HL-60 (cell line): ENCODE measurements at regions not wholly inside any gene's neighbourhood (a gene's known extent, or its start where the extent isn't known, plus 50 kb on each side); places are given as distances from the start of the nearest gene placed in this dataset.

Source experiments
- DNase-seq, 2 experiments: peaks; one replicate each; pipeline ENCODE4 v3.0.0-alpha.2; 2010 to 2020; ENCODE audit warnings: low read depth in 1 of 2, low spot score in 1 of 2
- H3K27ac ChIP-seq: fragments of 250-450 bp; sonication (Bioruptor Pico); replicated peaks from 2 replicates; pipeline ENCODE4 v1.5.1; 2020; ENCODE audit warnings: mild to moderate bottlenecking, moderate library complexity
- H3K27me3 ChIP-seq: fragments of 250-450 bp; sonication (Bioruptor Pico); 2 replicates; pipeline ENCODE4 v1.5.1; 2021; ENCODE audit warnings: mild to moderate bottlenecking, moderate library complexity; ENCODE audit not compliant: insufficient read depth, poor library complexity, severe bottlenecking
- H3K4me3 ChIP-seq: replicated peaks from 2 replicates; pipeline ENCODE4 v1.5.1; 2011; ENCODE audit warnings: mild to moderate bottlenecking, control low read depth, low read length; ENCODE audit not compliant: insufficient read depth
- CTCF ChIP-seq: IDR thresholded peaks from one replicate; pipeline ENCODE4 v1.5.1; 2011; ENCODE audit warnings: low read length, control low read depth, inconsistent platforms; ENCODE audit not compliant: insufficient read depth
- GABPA ChIP-seq: IDR thresholded peaks from 2 replicates; pipeline ENCODE4 v1.6.1; 2012; ENCODE audit warnings: low read depth
- POLR2AphosphoS5 ChIP-seq: IDR thresholded peaks from 2 replicates; pipeline ENCODE4 v1.6.1; 2012; ENCODE audit warnings: low read depth
- SPI1 ChIP-seq: IDR thresholded peaks from 2 replicates; pipeline ENCODE4 v1.6.1; 2012; ENCODE audit warnings: low read depth, mild to moderate bottlenecking, borderline replicate concordance
- TF ChIP-seq, protein P1 (sequence below): IDR thresholded peaks from 2 replicates; pipeline ENCODE4 v1.6.1; 2012; ENCODE audit warnings: low read depth; ENCODE audit not compliant: insufficient replicate concordance

DNA sequence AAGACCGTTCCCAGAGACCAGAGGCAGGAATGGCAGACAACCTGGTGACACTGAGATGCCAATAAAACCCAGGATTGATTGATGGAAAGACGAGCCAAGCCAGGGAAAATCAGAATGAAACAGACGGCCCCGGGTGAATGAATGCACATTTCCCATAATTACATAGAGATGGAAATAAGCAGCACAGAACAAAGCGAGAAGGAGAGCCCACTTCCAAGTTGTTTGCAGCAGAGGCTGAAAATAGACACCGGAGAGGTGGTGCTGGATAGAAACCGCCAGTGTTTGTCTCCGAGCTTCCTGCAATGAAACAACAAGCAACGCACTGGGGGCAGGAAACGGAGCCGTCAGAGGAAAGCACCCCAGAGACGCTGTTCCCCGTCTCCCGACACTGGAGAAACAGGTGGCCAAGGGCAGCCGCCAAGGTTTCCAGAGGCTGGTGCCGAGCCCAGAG lies 406.8 kb downstream of the SHANK2 start:
- no peaks in the 10 kb centered on the region for H3K27me3 ChIP-seq
- DNase-seq: no peak
- no peak overlapping the region for H3K4me3 ChIP-seq
- TF ChIP-seq, protein P1, sequence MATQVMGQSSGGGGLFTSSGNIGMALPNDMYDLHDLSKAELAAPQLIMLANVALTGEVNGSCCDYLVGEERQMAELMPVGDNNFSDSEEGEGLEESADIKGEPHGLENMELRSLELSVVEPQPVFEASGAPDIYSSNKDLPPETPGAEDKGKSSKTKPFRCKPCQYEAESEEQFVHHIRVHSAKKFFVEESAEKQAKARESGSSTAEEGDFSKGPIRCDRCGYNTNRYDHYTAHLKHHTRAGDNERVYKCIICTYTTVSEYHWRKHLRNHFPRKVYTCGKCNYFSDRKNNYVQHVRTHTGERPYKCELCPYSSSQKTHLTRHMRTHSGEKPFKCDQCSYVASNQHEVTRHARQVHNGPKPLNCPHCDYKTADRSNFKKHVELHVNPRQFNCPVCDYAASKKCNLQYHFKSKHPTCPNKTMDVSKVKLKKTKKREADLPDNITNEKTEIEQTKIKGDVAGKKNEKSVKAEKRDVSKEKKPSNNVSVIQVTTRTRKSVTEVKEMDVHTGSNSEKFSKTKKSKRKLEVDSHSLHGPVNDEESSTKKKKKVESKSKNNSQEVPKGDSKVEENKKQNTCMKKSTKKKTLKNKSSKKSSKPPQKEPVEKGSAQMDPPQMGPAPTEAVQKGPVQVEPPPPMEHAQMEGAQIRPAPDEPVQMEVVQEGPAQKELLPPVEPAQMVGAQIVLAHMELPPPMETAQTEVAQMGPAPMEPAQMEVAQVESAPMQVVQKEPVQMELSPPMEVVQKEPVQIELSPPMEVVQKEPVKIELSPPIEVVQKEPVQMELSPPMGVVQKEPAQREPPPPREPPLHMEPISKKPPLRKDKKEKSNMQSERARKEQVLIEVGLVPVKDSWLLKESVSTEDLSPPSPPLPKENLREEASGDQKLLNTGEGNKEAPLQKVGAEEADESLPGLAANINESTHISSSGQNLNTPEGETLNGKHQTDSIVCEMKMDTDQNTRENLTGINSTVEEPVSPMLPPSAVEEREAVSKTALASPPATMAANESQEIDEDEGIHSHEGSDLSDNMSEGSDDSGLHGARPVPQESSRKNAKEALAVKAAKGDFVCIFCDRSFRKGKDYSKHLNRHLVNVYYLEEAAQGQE: no peak
- TF ChIP-seq GABPA: no peak
- no peak for TF ChIP-seq POLR2AphosphoS5
- TF ChIP-seq SPI1: no peak
- TF ChIP-seq CTCF: no peak
- no peak overlapping the region for H3K27ac ChIP-seq

DNA sequence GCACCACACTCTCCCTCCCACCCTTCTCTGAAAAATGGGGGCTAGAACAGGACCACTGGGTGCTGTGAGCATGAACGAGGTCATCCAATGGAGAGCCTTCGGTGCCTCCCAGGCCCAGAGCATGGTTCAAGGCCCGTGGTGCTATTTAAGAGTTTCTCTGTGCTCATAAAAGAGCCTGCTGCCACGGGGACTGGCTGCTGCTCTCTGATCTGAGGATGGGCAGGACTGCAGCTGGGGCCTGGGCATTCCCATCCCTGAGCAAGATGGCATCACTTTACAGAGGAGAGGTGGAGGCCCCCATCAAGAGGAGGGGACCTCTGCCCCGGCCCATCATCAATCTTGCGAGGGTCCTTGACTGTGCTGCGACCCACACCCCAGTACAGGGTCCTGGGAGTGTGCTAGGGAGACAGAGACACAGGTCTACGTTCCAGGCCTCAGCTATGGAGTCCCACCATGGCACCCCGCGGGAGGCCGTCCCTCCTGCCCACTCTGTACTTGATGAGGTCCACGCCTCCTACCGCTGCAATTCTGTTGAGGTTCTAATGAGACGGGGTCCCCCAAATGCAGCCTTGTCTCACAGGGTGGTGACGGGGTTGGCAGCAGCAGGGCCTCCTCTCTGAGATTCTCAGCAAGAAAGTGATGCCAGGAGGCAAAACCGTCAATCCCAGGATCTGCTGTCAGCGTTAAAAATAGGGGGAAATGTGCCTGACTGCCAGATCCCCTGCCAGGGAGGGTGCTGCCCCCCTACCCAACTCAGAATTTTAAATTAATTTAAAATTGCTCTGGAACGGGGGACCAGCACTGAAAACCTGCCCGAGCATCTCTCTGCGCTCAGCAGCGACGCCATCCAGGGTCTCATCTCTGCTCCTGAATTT lies 405.4 kb downstream of the SHANK2 start:
- DNase-seq: no peak
- Histone ChIP-seq H3K4me3 (no peak overlapping the region), H3K27ac (no peak overlapping the region), H3K27me3 (no peaks in the 10 kb centered on the region)
- TF ChIP-seq SPI1 (no peak), CTCF (no peak), POLR2AphosphoS5 (no peak), GABPA (no peak)
- TF ChIP-seq, protein P1: no peak

DNA sequence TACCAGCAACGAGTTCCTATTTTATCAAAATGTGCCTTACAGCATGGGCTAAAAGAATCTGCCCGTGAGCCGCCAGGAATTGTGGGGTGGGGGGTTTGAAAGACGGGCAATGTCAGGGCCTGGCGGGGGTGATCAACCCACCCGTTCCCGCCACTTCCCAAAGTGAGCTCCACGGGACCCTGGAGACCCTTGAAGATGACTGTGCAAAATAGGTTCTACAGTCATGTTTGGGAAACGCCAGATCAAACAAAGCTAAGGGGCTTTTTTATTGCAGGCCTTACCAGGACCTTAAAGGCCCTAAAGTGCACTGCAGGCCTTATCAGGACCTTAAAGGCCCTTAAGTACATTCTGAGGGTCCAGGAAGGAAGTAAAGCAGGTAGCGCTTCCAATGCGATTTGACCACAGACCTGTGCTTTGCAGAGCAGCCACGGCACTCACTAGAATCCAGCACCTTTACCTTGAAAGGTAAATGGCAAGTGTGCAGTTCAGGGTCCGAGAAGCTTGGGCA lies 404.1 kb downstream of the SHANK2 start:
- Histone ChIP-seq H3K27me3 (no peaks in the 10 kb centered on the region), H3K27ac (no peak overlapping the region), H3K4me3 (no peak overlapping the region)
- no peak for DNase-seq
- TF ChIP-seq, protein P1: no peak
